ENCODE measurements at regions not wholly inside any gene's neighbourhood (a gene's known extent, or its start where the extent isn't known, plus 50 kb on each side); places are given as distances from the start of the nearest gene placed in this dataset.
"Not testable (repeated sequence)": the region's sequence is repeated elsewhere in the genome, so short reads cannot be mapped to it uniquely, and the experiment has no call there.

DNA sequence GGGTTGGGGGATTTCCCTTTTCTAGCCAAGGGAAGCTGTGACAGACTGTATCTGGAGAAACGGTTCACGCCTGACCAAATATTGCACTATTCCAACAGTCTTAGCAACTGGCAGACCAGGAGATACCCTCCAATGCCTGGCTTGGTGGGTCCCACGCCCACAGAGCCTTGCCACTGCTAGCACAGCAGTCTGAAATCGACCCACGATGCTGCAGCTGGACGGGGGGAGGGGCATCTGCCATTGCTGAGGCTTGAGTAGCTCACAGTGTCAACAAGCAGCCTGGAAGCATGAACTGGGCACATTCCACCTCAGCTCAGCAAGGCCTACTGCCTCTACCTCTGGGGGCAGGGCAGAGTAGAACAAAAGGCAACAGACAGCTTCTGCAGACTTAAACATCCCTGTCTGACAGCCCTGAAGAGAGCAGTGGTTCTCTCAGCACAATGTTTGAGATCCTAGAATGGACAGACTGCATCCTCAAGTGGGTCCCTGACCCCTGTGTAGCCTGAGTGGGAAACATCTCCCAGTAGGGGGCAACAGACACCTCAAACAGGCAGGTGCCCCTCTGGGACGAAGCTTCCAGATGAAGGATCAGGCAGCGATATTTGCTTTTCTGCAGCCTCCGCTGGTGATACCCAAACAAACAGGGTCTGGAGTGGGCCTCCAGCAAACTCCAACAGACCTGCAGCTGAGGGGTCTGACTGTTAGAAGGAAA, 89.9 kb upstream of the ECI2 start:
- Mint-ChIP-seq H3K4me1 (peaks cover 6% of the 10 kb centered on the region), H3K4me3 (no peak overlapping the region), H3K27ac (no peak overlapping the region), H3K36me3 (peaks cover 7% of the 10 kb centered on the region), H3K27me3 (peaks cover 52% of the 10 kb centered on the region), H3K9me3 (peaks cover 11% of the 10 kb centered on the region)
- ATAC-seq, result no peak

DNA sequence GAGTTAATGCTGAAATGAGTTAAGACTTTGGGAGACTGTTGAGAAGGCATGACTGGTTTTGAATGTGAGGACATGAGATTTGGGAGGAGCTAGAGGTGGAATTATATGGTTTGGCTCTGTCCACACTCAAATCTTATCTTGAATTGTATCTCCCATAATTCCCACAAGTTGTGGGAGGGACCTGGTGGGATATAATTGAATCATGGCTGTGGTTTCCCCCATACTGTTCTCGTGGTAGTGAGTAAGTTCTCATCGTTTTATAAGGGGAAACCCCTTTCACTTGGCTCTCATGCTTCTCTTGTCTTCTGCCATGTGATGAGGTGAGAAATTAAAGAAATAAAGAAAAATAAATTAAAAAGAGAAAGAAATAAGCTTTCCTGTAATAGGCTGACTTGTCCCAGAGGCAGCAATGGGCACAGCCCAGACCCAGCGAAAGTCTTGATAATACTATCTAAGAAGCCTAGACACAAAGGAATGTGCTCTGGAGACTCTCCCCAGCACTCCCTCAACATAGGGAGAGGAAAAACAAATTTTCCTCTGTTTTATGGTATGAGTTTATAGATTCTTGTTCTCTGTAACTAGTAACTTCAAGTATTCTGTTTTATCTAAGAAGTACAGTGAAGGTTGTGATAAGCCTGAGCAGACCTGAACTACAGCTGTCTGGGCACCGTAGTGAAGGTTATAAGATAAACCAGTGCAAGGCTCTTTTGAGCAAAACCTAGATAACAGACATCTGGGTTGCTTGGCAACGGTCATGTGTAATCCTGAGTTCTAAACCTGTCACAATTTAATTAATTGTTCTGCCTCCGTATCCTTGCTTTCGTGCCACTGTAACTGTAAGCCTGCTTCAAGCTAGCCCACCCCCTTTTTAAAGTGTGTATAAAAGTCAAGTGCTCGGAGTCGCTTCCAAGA, 88.9 kb upstream of the ECI2 start:
- Mint-ChIP-seq H3K27ac (no peak overlapping the region), H3K9me3 (peaks cover 14% of the 10 kb centered on the region), H3K4me3 (no peak overlapping the region), H3K36me3 (peaks cover 7% of the 10 kb centered on the region), H3K27me3 (peaks cover 58% of the 10 kb centered on the region), H3K4me1 (peaks cover 6% of the 10 kb centered on the region)
- ATAC-seq, result no peak

DNA sequence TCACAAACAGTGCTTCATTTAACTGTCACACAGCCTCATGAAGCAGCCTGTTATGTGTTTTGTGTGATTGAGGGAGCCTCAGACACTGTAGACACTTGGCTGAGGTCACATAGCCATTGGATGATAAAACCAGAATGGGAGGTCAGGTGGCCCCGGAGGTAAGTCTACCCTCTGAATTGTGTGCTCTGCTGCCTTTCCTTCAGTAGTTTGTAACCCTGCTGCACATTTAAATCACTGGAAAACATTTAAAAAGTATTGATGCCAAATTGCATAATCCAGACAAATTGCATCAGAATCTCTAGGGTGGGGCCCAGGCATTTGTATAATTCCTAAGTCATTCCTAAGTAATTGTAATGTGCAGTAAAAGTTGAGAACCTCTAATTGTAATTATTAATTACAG, 85.2 kb upstream of the ECI2 start:
- Mint-ChIP-seq H3K27ac (no peak overlapping the region), H3K36me3 (peaks cover 11% of the 10 kb centered on the region), H3K9me3 (peaks cover 15% of the 10 kb centered on the region), H3K4me1 (peaks cover 6% of the 10 kb centered on the region), H3K4me3 (no peak overlapping the region), H3K27me3 (peaks cover 62% of the 10 kb centered on the region)
- no peak for ATAC-seq

DNA sequence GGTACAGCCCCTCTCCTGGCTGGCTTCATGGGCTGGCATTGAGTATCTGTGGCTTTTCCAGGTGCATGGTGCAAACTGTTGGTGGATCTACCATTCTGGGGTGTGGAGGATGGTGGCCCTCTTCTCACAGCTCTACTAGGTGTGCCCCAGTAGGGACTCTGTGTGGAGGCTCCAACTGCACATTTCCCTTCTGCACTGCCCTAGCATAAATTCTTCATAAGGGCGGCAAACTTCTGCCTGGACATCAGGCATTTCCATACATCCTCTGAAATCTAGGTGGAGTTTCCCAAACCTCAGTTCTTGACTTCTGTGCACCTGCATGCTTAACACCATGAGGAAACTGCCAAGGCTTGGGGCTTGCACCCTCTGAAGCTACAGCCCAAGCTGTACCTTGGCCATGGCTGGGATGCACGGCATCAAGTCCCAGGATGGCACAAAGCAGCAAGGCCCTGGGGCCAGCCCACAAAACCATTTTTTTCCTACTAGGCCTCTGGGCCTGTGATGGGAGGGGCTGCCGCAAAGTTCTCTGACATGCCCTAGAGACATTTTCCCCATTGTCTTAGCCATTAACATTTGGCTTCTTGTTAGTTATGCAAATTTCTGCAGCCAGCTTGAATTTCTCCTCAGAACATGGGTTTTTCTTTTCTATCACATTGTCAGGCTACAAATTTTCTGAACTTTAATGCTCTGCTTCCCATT, 83.4 kb upstream of the ECI2 start:
- not testable (repeated sequence) for H3K4me3 Mint-ChIP-seq, H3K4me1 Mint-ChIP-seq, ATAC-seq, H3K27ac Mint-ChIP-seq
- H3K9me3 Mint-ChIP-seq, result peaks cover 21% of the 10 kb centered on the region
- H3K27me3 Mint-ChIP-seq, result peaks cover 45% of the 10 kb centered on the region
- peaks cover 11% of the 10 kb centered on the region for H3K36me3 Mint-ChIP-seq

DNA sequence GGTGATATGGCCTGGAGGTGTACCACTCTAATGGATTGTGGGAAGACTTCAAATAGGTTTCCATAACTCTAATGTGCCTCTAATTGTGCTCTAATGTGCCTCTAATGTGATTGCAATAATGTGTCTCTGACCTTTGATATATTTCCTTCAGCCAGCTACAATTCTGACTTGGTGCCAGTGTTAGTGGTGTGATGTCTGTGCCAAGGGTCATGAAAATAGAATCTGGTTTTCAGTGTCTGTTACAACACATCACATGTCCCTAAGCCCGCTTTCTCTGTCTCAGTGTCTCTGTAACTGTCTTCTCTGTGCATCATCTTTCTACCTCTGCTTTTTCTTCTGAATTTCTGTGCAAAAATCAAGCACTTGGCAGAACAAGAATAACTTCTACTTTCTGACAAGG, 77.2 kb upstream of the ECI2 start:
- Mint-ChIP-seq H3K27me3 (peaks cover 9% of the 10 kb centered on the region), H3K4me3 (no peak overlapping the region), H3K4me1 (peaks cover 27% of the 10 kb centered on the region), H3K27ac (no peak overlapping the region), H3K9me3 (peaks cover 23% of the 10 kb centered on the region), H3K36me3 (peaks cover 13% of the 10 kb centered on the region)
- no peak for ATAC-seq

DNA sequence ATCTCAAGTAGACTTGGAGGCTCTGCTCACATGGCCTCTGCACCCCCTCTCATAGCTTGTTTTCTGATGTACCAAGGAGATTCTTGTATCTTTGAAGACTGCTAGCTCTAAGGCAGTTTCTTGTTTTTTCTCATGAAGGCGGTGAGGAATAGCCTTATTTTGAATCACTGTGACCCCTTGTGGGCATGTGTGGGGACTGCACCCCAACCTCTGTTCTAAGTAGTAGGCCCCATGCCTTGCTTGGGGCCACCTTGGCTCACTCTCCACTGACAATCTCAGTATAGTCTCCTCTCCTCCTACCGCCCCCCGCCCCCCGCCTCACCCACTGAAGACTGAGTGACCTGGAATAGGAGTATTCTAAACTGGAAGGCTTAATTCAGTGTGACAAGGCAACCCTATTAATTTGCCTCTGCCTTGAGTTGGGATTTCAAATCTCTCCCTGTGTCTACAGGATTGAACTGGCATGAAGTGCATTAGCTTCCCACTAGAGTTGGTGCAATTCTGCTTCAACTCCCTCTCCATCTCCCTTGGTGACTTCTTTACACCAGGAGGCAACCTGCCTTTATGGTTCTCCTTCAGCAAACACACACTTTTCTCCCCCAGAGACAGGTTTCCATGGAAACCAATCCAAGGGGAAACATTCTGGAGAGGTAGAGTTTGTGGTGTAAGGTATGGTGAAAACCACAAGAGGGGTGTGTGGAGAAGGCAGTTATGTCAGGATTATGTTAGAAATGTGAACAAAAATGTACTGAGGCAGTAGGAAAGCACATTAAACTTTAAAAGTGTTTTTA, 75.4 kb upstream of the ECI2 start:
- Mint-ChIP-seq H3K9me3 (peaks cover 23% of the 10 kb centered on the region), H3K27me3 (peaks cover 11% of the 10 kb centered on the region), H3K36me3 (peaks cover 12% of the 10 kb centered on the region), H3K4me3 (no peak overlapping the region), H3K4me1 (peaks cover 34% of the 10 kb centered on the region), H3K27ac (peak overlapping the region; percentile 8)
- ATAC-seq, result peak; percentile 64

DNA sequence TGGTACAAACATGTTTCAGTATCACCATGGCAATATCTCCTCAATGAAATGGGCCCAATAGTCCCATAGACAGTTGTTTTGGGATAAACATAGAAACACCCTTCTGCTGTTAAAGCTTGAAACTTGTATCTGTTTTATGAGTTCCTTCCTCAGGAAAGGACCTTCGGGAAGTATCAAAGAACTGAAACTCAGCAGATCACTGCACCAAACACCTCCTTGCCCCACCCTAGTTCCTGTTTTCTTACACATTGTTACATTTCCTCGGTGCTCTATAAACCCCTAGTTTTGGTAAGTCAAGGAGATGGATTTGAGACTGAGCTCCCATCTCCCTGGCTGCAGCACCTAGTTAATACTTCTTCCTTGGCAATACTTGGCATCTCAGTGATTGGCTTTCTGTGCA, 73.8 kb upstream of the ECI2 start:
- H3K9me3 Mint-ChIP-seq, result peaks cover 22% of the 10 kb centered on the region
- peaks cover 23% of the 10 kb centered on the region for H3K36me3 Mint-ChIP-seq
- H3K27ac Mint-ChIP-seq, result peak overlapping the region; percentile 54
- no peak overlapping the region for H3K4me3 Mint-ChIP-seq
- no peak for ATAC-seq
- peaks cover 34% of the 10 kb centered on the region for H3K4me1 Mint-ChIP-seq
- H3K27me3 Mint-ChIP-seq, result peaks cover 28% of the 10 kb centered on the region

DNA sequence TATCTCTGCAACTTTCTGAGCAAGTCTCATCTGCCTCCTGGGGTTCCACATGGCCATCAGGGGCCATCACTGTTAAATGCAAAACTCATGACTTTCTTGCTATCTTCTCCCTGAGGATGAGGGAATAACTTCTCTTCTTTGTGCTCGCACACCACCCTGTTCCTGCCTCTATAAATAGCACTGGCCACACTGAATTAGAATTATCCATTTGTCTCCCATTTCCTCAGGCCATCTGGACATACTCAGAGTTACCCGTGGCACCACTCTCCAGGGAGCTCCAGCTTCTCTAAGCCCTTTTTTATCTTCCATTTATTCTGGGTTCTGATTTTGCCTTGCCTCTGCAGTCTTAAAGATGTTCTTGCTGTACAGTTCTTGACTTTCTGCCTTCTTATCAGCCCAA, 72.8 kb upstream of the ECI2 start:
- H3K27me3 Mint-ChIP-seq, result peaks cover 33% of the 10 kb centered on the region
- ATAC-seq, result no peak
- peak overlapping the region; percentile 54 for H3K27ac Mint-ChIP-seq
- H3K36me3 Mint-ChIP-seq, result peaks cover 22% of the 10 kb centered on the region
- H3K4me3 Mint-ChIP-seq, result no peak overlapping the region
- H3K4me1 Mint-ChIP-seq, result peaks cover 34% of the 10 kb centered on the region
- H3K9me3 Mint-ChIP-seq, result peaks cover 14% of the 10 kb centered on the region

DNA sequence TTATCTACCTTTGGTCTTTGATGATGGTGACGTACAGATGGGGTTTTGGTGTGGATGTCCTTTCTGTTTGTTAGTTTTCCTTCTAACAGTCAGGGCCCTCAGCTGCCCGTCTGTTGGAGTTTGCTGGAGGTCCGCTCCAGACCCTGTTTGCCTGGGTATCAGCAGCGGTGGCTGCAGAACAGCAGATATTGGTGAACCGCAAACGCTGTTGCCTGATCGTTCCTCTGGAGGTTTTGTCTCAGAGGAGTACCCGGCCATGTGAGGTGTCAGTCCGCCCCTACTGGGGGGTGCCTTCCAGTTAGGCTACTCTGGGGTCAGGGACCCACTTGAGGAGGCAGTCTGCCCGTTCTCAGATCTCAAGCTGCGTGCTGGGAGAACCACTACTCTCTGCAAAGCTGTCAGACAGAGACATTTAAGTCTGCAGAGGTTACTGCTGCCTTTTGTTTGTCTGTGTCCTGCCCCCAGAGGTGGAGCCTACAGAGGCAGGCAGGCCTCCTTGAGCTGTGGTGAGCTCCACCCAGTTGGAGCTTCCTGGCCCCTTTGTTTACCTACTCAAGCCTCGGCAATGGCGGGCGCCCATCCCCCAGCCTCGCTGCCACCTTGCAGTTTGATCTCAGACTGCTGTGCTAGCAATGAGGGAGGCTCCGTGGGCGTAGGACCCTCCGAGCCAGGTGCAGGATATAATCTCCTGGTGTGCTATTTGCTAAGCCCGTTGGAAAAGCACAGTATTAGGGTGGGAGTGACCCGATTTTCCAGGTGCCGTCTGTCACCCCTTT, 68.5 kb upstream of the ECI2 start:
- not testable (repeated sequence) for H3K27ac Mint-ChIP-seq, H3K4me3 Mint-ChIP-seq, ATAC-seq
- H3K36me3 Mint-ChIP-seq, result peaks cover 20% of the 10 kb centered on the region
- H3K27me3 Mint-ChIP-seq, result peaks cover 37% of the 10 kb centered on the region
- H3K9me3 Mint-ChIP-seq, result peaks cover 11% of the 10 kb centered on the region
- H3K4me1 Mint-ChIP-seq, result peaks cover 16% of the 10 kb centered on the region

DNA sequence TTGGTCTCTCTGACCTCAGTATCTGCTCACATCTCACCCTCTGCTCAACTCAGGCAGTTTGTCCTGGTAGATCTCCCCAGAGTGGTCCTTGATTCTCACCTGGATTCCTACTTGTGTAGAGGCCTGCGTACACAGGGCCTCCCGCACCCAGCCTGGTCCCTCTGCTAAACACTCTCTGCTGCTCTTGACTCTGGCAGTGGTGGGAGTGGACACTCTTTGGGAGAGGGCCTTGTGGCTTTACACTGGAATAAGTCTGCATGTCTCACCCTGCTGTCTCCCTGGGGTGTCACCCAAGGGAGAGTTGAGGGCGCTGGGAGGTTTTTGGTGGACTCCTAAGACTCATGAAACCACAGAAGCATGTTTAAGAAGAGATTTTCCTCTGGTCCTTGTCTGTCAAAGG, 57.3 kb upstream of the ECI2 start:
- Mint-ChIP-seq H3K27ac (no peak overlapping the region), H3K27me3 (peaks cover 18% of the 10 kb centered on the region), H3K4me1 (no peaks in the 10 kb centered on the region), H3K4me3 (no peak overlapping the region), H3K36me3 (no peaks in the 10 kb centered on the region), H3K9me3 (no peaks in the 10 kb centered on the region)
- ATAC-seq, result peak; percentile 16

DNA sequence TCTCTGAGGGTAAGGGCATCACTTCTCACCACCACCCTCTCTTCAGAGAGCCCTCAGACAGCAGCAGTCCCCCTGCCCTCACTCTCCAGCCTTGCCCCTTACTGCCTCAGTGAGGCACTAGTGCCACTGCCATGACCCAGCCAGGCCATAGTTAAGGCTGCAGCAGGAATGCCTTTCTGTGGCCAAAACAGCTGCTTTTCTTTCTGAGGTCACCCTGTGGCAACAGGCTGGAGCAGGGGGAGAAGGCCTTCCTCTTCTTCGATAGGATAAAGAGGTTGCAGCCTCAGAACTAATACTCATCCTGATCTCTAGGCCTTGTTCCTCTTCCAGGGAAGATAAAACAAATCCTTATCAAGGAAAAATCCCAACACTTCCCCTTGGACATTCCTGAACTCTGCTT, 56.8 kb upstream of the ECI2 start:
- H3K27me3 Mint-ChIP-seq, result peaks cover 18% of the 10 kb centered on the region
- H3K36me3 Mint-ChIP-seq, result no peaks in the 10 kb centered on the region
- ATAC-seq, result no peak
- no peaks in the 10 kb centered on the region for H3K4me1 Mint-ChIP-seq
- no peak overlapping the region for H3K27ac Mint-ChIP-seq
- H3K4me3 Mint-ChIP-seq, result no peak overlapping the region
- no peaks in the 10 kb centered on the region for H3K9me3 Mint-ChIP-seq

DNA sequence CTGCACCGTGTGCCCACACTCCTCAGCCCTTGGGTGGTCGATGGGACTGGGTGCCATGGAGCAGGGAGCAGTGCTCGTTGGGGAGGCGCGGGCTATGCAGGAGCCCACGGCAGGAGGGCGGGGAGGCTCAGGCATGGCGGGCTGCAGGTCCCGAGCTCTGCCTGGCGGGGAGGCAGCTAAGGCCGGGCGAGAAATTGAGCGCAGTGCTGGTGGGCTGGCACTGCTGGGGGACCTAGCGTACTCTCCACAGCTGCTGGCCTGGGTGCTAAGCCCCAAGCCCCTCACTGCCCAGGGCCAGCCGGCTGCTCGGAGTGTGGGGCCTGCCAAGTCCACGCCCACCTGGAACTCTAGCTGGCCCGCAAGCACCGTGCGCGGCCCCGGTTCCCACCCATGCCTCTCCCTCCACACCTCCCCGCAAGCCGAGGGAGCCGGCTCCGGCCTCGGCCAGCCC, 55.9 kb upstream of the ECI2 start:
- H3K36me3 Mint-ChIP-seq, result no peaks in the 10 kb centered on the region
- no peak for ATAC-seq
- no peaks in the 10 kb centered on the region for H3K9me3 Mint-ChIP-seq
- H3K4me1 Mint-ChIP-seq, result no peaks in the 10 kb centered on the region
- peaks cover 24% of the 10 kb centered on the region for H3K27me3 Mint-ChIP-seq
- no peak overlapping the region for H3K4me3 Mint-ChIP-seq
- H3K27ac Mint-ChIP-seq, result no peak overlapping the region

DNA sequence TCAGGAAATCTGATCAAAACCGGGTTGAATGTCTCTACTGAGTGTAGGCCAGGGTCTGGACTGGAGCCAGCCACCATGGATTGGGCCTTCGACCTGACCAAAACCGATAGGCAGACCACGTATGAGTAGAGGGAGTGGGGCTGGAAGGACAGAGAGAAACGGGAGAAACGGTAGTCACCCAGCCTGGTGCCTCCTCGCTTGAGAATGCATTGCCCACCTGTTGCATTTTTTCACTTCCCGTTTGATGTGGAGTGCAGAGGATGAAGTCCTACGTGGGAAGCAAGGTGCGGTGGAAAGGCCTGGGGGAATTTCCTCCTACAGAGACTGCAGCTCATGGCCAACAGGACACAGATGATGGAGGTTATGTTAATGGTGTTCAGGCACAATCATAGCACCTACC, 53.9 kb upstream of the ECI2 start:
- H3K9me3 Mint-ChIP-seq, result no peaks in the 10 kb centered on the region
- no peaks in the 10 kb centered on the region for H3K4me1 Mint-ChIP-seq
- H3K27ac Mint-ChIP-seq, result no peak overlapping the region
- no peak overlapping the region for H3K4me3 Mint-ChIP-seq
- ATAC-seq, result no peak
- peaks cover 44% of the 10 kb centered on the region for H3K27me3 Mint-ChIP-seq
- no peaks in the 10 kb centered on the region for H3K36me3 Mint-ChIP-seq

DNA sequence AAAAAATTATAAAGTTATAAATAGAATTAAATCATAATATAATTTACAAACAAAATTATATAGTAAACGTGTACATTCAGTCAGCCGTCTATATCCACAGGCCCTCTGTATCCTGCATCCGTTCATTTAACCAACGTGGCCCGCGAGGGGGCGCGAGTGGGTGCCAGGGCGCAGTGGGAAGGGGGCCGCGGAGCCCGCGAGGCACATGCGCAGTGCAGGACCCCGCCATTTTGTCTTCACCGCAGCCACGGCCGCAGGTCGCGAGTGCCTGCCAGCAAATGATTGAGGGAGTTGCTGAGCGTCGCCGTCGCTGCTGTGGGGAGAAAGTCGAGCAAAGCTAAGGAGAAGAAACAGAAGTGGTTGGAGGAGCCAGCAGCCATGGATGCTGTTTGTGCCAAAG, 53.4 kb upstream of the ECI2 start:
- Mint-ChIP-seq H3K4me3 (no peak overlapping the region), H3K4me1 (no peaks in the 10 kb centered on the region), H3K36me3 (no peaks in the 10 kb centered on the region), H3K27me3 (peaks cover 44% of the 10 kb centered on the region), H3K9me3 (no peaks in the 10 kb centered on the region), H3K27ac (no peak overlapping the region)
- ATAC-seq, result no peak
